ENCODE measurements at regions not wholly inside any gene's neighbourhood (a gene's known extent, or its start where the extent isn't known, plus 50 kb on each side); places are given as distances from the start of the nearest gene placed in this dataset.

DNA sequence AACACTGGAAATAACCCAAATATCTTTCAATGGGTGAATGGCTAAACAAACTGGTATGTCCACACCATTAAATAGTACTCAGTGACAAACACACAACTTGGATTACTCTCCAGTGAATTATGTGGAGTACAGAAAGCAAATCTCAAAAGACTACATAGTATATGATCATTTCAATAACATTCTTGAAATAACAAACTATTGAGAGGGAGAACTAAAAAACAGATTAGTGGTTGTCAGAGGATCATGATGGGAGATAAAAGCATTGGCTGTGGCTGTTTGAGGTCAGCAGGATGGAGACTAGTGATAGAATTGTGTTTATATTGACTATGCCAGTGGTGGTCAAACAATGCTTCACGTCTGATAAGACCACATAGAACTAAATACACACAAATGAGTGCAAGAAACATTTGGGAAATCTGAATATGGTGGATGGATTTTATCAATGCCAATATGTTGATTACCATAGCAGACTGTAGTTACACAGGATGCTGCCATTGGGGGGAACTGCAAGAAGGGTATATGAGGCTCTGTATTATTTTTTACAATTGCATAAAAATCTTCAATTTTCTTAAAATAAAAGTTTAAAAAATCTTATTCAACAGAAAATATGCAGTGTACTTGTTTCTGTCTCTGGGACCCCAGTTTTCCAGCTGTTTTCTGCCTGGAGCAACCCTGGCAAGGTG, 242.0 kb downstream of the TBXT start:
- no peaks in the 10 kb centered on the region for H3K9me3 ChIP-seq (ENCODE audit: control insufficient read depth in 1 of 2, low read length in 2 of 2)
- H3K4me3 ChIP-seq (ENCODE audit: low read depth in 1 of 2, low read length in 2 of 2), result no peak overlapping the region
- H3K27me3 ChIP-seq (ENCODE audit: low read depth, low read length), result no peaks in the 10 kb centered on the region
- H3K27ac ChIP-seq (ENCODE audit: low read length), result no peak overlapping the region
- no peaks in the 10 kb centered on the region for H3K36me3 ChIP-seq (ENCODE audit: control insufficient read depth in 1 of 2, insufficient read depth in 2 of 2, low read length in 2 of 2)
- H3K4me1 ChIP-seq (ENCODE audit: control insufficient read depth in 1 of 2, insufficient read depth in 2 of 2, low read length in 2 of 2), result no peaks in the 10 kb centered on the region

DNA sequence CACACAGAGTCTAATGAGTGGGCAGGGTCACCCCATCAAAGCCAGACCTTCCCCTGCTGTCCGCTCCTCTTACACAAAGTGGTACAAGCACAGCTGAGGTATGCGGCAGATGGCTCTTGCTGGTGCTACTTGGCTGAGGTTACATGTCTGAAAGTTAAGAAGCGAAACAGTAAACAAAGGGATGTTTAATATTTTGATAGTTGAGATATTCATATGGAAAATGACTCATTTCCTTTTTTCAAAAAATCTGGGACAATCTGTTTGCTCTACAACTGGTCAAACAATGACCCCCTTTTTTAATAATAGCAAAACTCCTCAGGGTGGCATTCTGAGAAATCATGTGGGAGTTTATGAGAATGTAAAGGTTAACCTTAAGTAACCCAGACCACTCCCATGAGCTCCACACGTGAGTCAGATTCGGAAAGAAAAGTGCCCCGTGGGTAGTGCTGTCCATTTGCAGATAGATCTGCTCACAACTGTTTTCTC, 245.3 kb downstream of the TBXT start:
- Histone ChIP-seq H3K27me3 (ENCODE audit: low read depth, low read length) (no peaks in the 10 kb centered on the region), H3K36me3 (ENCODE audit: control insufficient read depth in 1 of 2, insufficient read depth in 2 of 2, low read length in 2 of 2) (no peaks in the 10 kb centered on the region), H3K27ac (ENCODE audit: low read length) (no peak overlapping the region), H3K9me3 (ENCODE audit: control insufficient read depth in 1 of 2, low read length in 2 of 2) (no peaks in the 10 kb centered on the region), H3K4me3 (ENCODE audit: low read depth in 1 of 2, low read length in 2 of 2) (no peak overlapping the region), H3K4me1 (ENCODE audit: control insufficient read depth in 1 of 2, insufficient read depth in 2 of 2, low read length in 2 of 2) (no peaks in the 10 kb centered on the region)

DNA sequence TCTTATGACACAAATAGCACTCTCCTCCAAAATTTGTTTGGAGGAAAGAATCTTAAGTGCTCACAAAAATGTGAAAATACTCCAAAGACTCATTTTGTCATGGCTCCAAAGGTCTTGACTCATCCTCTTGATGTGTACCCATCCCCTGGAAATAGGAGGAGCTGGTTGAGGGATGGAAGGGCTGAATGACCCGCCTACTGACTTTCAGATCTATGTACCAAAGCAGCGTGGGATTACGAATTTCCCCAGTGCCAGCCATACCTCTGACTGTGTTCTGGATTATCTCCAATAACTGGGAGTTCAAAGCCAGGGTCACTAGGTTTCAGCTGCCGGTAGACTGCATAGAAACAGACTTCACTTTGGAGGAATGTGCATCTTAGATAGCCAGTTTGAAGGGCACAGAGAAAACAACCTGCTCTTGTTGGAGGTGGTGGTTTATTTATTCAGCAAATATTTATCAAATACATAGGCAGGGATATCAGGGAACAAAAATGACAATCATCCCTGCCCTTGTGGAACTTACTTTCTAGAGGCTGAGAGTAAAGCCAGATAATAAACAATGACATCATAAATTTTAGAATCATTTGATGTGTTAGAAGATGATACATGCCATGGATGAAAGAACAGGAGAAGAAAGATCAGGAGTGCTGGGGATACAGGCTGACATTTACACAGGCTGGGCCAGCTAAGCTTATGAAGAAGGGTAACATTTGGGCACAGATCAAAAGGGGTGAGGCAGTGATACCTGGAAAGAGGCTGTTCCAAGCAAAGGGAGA, 246.6 kb downstream of the TBXT start:
- no peak overlapping the region for H3K4me3 ChIP-seq (ENCODE audit: low read depth in 1 of 2, low read length in 2 of 2)
- H3K27ac ChIP-seq (ENCODE audit: low read length), result no peak overlapping the region
- no peaks in the 10 kb centered on the region for H3K9me3 ChIP-seq (ENCODE audit: control insufficient read depth in 1 of 2, low read length in 2 of 2)
- H3K4me1 ChIP-seq (ENCODE audit: control insufficient read depth in 1 of 2, insufficient read depth in 2 of 2, low read length in 2 of 2), result no peaks in the 10 kb centered on the region
- no peaks in the 10 kb centered on the region for H3K36me3 ChIP-seq (ENCODE audit: control insufficient read depth in 1 of 2, insufficient read depth in 2 of 2, low read length in 2 of 2)
- H3K27me3 ChIP-seq (ENCODE audit: low read depth, low read length), result no peaks in the 10 kb centered on the region

DNA sequence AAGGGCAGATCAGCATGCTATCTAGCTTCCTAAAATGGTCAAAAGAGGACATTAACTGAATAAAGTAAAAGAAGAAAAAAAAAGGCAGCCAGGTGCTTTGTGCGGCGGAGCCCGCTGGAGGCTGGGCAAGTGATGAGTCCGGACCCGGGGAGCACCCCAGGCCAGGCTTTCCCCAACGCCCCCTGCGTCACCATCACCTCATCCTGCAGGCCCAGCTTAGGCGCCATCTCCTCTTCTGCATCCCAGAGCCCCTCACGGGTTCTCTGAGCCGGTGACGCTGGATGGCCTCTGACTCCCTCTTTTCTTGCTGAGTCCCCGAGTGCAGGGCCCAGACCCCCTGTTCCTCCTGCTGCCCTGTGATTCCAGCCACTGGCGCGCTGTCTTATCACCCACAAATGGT, 250.1 kb downstream of the TBXT start:
- Histone ChIP-seq H3K27ac (ENCODE audit: low read length) (no peak overlapping the region), H3K9me3 (ENCODE audit: control insufficient read depth in 1 of 2, low read length in 2 of 2) (no peaks in the 10 kb centered on the region), H3K27me3 (ENCODE audit: low read depth, low read length) (no peaks in the 10 kb centered on the region), H3K4me3 (ENCODE audit: low read depth in 1 of 2, low read length in 2 of 2) (no peak overlapping the region), H3K36me3 (ENCODE audit: control insufficient read depth in 1 of 2, insufficient read depth in 2 of 2, low read length in 2 of 2) (no peaks in the 10 kb centered on the region), H3K4me1 (ENCODE audit: control insufficient read depth in 1 of 2, insufficient read depth in 2 of 2, low read length in 2 of 2) (no peaks in the 10 kb centered on the region)

DNA sequence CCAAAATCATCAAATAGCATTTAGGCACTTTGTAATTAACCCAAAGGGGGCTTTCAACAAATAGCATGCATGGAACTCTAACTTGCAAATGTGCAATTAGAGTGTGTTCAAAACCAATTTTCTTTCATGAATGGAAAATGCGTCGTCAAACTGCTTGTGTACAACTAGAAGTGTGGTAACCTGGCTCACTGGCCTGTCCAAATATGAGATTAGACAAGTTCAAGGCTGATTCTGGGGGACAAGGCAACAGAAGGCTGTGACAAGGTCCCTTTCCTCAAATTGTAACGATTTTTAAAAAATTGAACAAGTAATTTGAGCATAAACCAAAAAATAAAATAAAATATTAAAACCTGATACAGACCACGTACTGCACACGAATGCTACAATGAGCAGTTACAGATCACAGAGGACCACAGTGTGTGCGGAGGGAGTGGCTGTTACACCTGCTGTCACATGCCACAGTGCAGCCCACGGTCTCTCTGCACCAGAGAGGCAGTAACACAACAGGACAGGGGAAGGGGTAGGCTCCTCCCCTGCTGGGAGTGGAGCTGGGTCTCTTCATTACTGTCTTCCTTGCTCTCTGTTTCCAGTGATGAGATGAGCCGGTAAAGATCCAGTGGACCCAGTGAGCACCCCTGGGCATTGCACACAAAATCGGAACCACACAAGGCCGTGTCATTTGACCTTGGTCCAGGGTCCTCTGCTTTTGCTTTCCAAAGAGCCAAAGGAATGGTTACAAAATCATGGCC, 252.2 kb upstream of the PDE10A start:
- no peaks in the 10 kb centered on the region for H3K4me1 ChIP-seq (ENCODE audit: control insufficient read depth in 1 of 2, insufficient read depth in 2 of 2, low read length in 2 of 2)

DNA sequence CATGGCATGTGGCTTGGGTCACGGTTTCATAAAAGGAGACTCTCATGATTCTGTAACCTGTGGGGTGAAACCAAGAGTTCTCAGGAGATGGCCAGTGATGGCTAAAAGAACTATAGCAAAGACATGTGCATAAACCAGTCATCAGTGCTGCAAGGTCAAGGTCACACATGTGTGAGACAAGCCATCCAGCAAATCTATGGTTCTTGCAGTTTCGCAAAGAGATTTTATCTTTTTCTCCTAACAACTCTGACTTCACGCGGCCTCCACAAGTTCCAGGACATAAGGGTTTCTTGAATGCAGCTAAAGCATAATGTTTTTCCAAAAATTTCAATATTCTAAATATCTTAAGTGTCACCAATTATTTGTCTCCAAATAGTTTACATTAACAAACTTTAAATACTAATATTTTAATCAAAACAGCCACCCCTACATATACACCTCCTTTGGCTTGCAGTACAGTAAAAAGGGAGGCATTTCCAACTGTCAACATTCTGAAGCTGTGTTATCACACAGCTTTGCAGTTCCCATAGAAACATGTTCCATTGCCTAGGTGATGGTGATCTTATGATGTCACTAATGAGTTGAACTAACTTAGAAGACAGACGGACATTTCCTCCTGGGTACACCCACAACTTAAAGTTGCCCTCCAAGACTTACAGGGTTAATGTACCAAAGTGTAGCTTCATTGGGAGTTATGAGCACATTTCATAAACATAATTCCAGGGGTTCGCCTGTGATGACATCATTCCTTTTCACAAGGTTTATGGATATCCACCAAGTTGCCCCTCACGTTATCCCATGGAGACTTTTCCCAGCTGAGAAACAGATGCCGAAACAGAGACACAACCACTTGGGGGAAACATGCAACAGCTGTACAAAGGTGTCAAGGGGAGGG, 250.9 kb upstream of the PDE10A start:
- Histone ChIP-seq H3K4me3 (ENCODE audit: low read depth in 1 of 2, low read length in 2 of 2) (no peak overlapping the region), H3K9me3 (ENCODE audit: control insufficient read depth in 1 of 2, low read length in 2 of 2) (no peaks in the 10 kb centered on the region), H3K36me3 (ENCODE audit: control insufficient read depth in 1 of 2, insufficient read depth in 2 of 2, low read length in 2 of 2) (peaks cover 0 to 3% of the 10 kb centered on the region in 2 donors), H3K27ac (ENCODE audit: low read length) (no peak overlapping the region), H3K4me1 (ENCODE audit: control insufficient read depth in 1 of 2, insufficient read depth in 2 of 2, low read length in 2 of 2) (no peaks in the 10 kb centered on the region), H3K27me3 (ENCODE audit: low read depth, low read length) (no peaks in the 10 kb centered on the region)

More for the DNA sequence above, 252.2 kb upstream of the PDE10A start:
- no peaks in the 10 kb centered on the region for H3K27me3 ChIP-seq (ENCODE audit: low read depth, low read length)
- no peak overlapping the region for H3K4me3 ChIP-seq (ENCODE audit: low read depth in 1 of 2, low read length in 2 of 2)
- no peaks in the 10 kb centered on the region for H3K9me3 ChIP-seq (ENCODE audit: control insufficient read depth in 1 of 2, low read length in 2 of 2)
- no peak overlapping the region for H3K27ac ChIP-seq (ENCODE audit: low read length)
- H3K36me3 ChIP-seq (ENCODE audit: control insufficient read depth in 1 of 2, insufficient read depth in 2 of 2, low read length in 2 of 2), result peaks cover 0 to 3% of the 10 kb centered on the region in 2 donors

DNA sequence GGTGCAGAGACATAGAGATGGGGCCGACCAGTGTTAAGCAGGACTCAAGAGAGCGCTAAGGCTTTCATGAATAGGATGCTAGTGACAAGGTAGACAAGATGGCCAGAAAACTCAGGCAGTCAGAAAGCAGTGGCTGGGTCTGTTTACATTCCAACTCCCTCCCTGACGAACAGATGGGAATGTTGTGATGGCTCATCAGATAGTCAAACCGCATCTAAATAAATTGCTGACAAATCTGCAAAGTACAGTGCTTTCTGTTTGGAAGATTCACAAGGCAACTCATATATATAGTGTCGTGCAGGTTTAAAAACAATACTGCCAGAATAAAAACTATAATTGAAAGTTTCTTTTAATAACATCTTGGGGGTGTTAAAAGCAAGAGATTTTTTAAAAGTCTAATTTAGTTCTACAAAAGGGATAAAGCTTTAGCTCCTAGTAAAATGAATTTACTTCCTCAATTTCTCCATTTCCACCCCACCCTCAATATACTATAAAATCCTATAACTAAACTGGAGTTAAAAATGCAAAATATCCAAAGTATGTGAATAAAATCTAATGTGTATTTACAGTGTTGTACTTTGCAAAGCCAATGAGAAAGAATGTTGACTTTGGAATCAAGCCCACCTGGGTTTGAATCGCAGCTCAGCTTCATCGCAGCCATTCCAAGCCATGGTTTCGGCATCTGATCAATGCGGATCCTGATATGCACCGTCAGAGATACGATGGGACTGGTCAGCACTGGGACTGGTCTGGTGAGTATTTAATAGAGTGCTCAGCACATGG, 247.3 kb upstream of the PDE10A start:
- H3K9me3 ChIP-seq (ENCODE audit: control insufficient read depth in 1 of 2, low read length in 2 of 2), result no peaks in the 10 kb centered on the region
- H3K4me1 ChIP-seq (ENCODE audit: control insufficient read depth in 1 of 2, insufficient read depth in 2 of 2, low read length in 2 of 2), result no peaks in the 10 kb centered on the region
- no peak overlapping the region for H3K27ac ChIP-seq (ENCODE audit: low read length)
- no peak overlapping the region for H3K4me3 ChIP-seq (ENCODE audit: low read depth in 1 of 2, low read length in 2 of 2)
- H3K27me3 ChIP-seq (ENCODE audit: low read depth, low read length), result no peaks in the 10 kb centered on the region
- peaks cover 0 to 3% of the 10 kb centered on the region in 2 donors for H3K36me3 ChIP-seq (ENCODE audit: control insufficient read depth in 1 of 2, insufficient read depth in 2 of 2, low read length in 2 of 2)

- Histone ChIP-seq H3K36me3 (ENCODE audit: control insufficient read depth in 1 of 2, insufficient read depth in 2 of 2, low read length in 2 of 2) (peaks cover 0 to 3% of the 10 kb centered on the region in 2 donors), H3K27me3 (ENCODE audit: low read depth, low read length) (no peaks in the 10 kb centered on the region), H3K27ac (ENCODE audit: low read length) (no peak overlapping the region), H3K4me3 (ENCODE audit: low read depth in 1 of 2, low read length in 2 of 2) (no peak overlapping the region), H3K4me1 (ENCODE audit: control insufficient read depth in 1 of 2, insufficient read depth in 2 of 2, low read length in 2 of 2) (no peaks in the 10 kb centered on the region), H3K9me3 (ENCODE audit: control insufficient read depth in 1 of 2, low read length in 2 of 2) (no peaks in the 10 kb centered on the region)
These were observed 243.7 kb upstream of the PDE10A start for GRCh38 chr6:165906736-165907135.

DNA sequence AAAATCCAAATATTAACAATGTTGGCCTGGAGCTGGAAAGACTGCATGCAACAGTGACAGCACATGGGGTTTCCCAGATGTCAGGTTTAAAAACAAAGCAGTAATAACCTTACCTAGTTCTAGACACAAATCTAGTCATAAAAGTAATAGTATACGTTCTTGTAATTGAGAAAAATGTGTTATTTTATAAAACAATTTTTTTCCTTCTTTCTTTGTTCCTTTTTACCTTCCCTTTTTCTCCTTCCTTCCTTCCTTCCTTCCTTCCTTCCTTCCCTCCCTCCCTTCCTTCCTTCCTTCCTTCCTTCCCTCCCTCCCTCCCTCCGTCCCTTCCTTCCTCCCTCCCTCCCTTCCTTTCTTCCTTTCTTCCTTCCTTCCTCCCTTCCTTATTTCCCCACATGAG, 242.7 kb upstream of the PDE10A start:
- Histone ChIP-seq H3K36me3 (ENCODE audit: control insufficient read depth in 1 of 2, insufficient read depth in 2 of 2, low read length in 2 of 2) (no peaks in the 10 kb centered on the region), H3K4me3 (ENCODE audit: low read depth in 1 of 2, low read length in 2 of 2) (no peak overlapping the region), H3K27ac (ENCODE audit: low read length) (no peak overlapping the region), H3K4me1 (ENCODE audit: control insufficient read depth in 1 of 2, insufficient read depth in 2 of 2, low read length in 2 of 2) (peaks cover 0 to 3% of the 10 kb centered on the region in 2 donors), H3K9me3 (ENCODE audit: control insufficient read depth in 1 of 2, low read length in 2 of 2) (no peaks in the 10 kb centered on the region), H3K27me3 (ENCODE audit: low read depth, low read length) (no peaks in the 10 kb centered on the region)

DNA sequence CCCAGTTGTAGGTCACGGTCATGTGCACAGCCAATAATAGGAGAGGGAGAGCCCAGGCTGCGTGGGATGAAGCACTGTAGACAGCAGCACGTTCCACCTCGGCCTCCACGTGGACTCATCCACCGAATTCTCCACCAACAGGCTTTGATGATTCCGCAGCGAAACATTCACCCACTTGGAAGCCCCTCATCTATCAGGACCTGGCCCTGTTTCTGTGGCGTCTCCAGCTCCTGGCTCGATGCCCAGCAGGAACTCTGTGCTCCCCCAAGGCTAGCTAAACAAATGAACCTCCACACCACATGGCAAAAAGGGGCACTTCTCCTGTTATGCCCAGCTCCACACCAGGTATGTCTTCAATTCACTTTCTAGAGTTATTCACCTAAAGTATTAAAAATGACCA, 237.9 kb upstream of the PDE10A start:
- H3K4me1 ChIP-seq (ENCODE audit: control insufficient read depth in 1 of 2, insufficient read depth in 2 of 2, low read length in 2 of 2), result peaks cover 0 to 3% of the 10 kb centered on the region in 2 donors
- H3K27me3 ChIP-seq (ENCODE audit: low read depth, low read length), result no peaks in the 10 kb centered on the region
- H3K9me3 ChIP-seq (ENCODE audit: control insufficient read depth in 1 of 2, low read length in 2 of 2), result no peaks in the 10 kb centered on the region
- no peak overlapping the region for H3K4me3 ChIP-seq (ENCODE audit: low read depth in 1 of 2, low read length in 2 of 2)
- no peaks in the 10 kb centered on the region for H3K36me3 ChIP-seq (ENCODE audit: control insufficient read depth in 1 of 2, insufficient read depth in 2 of 2, low read length in 2 of 2)
- no peak overlapping the region for H3K27ac ChIP-seq (ENCODE audit: low read length)

Measured in muscle layer of duodenum (tissue), 2 donors.